ENCODE measurements at regions not wholly inside any gene's neighbourhood (a gene's known extent, or its start where the extent isn't known, plus 50 kb on each side); places are given as distances from the start of the nearest gene placed in this dataset.
"Not testable (repeated sequence)": the region's sequence is repeated elsewhere in the genome, so short reads cannot be mapped to it uniquely, and the experiment has no call there.

DNA sequence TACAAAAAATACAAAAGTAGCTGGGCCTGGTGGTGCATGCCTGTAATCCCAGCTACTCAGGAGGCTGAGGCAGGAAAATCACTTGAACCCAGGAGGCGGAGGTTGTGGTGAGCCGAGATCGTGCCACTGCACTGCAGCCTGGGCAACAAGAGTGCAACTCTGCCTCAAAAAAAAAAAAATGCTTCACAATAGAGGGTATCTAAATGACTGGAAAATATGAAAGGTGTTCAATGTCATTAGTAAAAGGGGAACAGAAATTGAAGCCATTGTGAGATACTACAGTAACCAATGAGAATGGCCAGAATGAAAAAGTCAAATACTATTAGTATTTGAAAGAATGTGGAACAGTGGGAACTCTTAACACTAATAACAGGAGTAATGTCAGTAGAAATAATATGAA lies 96.1 kb upstream of the FAM241A start:
- H3K36me3 ChIP-seq (ENCODE audit: control insufficient read depth, insufficient read depth, low read length); ATAC-seq; DNase-seq (ENCODE audit: low read depth, low spot score); H3K27ac ChIP-seq (ENCODE audit: low read length); H3K27me3 ChIP-seq (ENCODE audit: control insufficient read depth, insufficient read depth, low read length); POLR2A ChIA-PET; H3K4me1 ChIP-seq (ENCODE audit: control insufficient read depth, insufficient read depth, low read length); intact Hi-C loops (cut with micrococcal nuclease; ENCODE audit: unreplicated experiment); BruUV-seq (replicated peaks); CTCF ChIA-PET; H3K4me3 ChIP-seq (ENCODE audit: low read depth in 2 of 2, low read length in 2 of 2); in situ Hi-C loops (cut with HindIII; ENCODE audit: low pct_unique_long_range_greater_than_20kb, low sequenced_read_pairs); H3K9me3 ChIP-seq (ENCODE audit: control insufficient read depth, insufficient read depth, low read depth, low read length): not testable (repeated sequence)

- H3K27me3 ChIP-seq (ENCODE audit: control insufficient read depth, insufficient read depth, low read length), result no peaks in the 10 kb centered on the region
- H3K9me3 ChIP-seq (ENCODE audit: control insufficient read depth, insufficient read depth, low read depth, low read length), result no peaks in the 10 kb centered on the region
- ChIA-PET POLR2A (no interaction called here), CTCF (no interaction called here)
- no peak overlapping the region for H3K27ac ChIP-seq (ENCODE audit: low read length)
- DNase-seq (ENCODE audit: low read depth, low spot score) (no peak), ATAC-seq (no peak)
- BruUV-seq (replicated peaks), result no TSS peak
- no peaks in the 10 kb centered on the region for H3K4me1 ChIP-seq (ENCODE audit: control insufficient read depth, insufficient read depth, low read length)
- no peak overlapping the region for H3K4me3 ChIP-seq (ENCODE audit: low read depth in 2 of 2, low read length in 2 of 2)
- TF ChIP-seq, protein P1, sequence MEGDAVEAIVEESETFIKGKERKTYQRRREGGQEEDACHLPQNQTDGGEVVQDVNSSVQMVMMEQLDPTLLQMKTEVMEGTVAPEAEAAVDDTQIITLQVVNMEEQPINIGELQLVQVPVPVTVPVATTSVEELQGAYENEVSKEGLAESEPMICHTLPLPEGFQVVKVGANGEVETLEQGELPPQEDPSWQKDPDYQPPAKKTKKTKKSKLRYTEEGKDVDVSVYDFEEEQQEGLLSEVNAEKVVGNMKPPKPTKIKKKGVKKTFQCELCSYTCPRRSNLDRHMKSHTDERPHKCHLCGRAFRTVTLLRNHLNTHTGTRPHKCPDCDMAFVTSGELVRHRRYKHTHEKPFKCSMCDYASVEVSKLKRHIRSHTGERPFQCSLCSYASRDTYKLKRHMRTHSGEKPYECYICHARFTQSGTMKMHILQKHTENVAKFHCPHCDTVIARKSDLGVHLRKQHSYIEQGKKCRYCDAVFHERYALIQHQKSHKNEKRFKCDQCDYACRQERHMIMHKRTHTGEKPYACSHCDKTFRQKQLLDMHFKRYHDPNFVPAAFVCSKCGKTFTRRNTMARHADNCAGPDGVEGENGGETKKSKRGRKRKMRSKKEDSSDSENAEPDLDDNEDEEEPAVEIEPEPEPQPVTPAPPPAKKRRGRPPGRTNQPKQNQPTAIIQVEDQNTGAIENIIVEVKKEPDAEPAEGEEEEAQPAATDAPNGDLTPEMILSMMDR (IDR thresholded peaks at IDR 0.05), result no peak
- TF ChIP-seq REST (IDR thresholded peaks at IDR 0.05; ENCODE audit: insufficient read depth in 1 of 2, low read depth in 2 of 2, low read length in 1 of 2), result no peak
- TF ChIP-seq POLR2AphosphoS5 (IDR thresholded peaks at IDR 0.05; ENCODE audit: low read depth, low read length), result no peak
- TF ChIP-seq TCF7L2 (IDR thresholded peaks at IDR 0.05; ENCODE audit: low read depth, low read length), result no peak
- no peak for TF ChIP-seq SIN3A (IDR thresholded peaks at IDR 0.05; ENCODE audit: borderline replicate concordance, insufficient read depth, low read depth, low read length)
- H3K36me3 ChIP-seq (ENCODE audit: control insufficient read depth, insufficient read depth, low read length), result no peaks in the 10 kb centered on the region
- intact Hi-C loops (cut with micrococcal nuclease; ENCODE audit: unreplicated experiment) (no loop called here), in situ Hi-C loops (cut with HindIII; ENCODE audit: low pct_unique_long_range_greater_than_20kb, low sequenced_read_pairs) (no loop called here)
These were observed 91.4 kb upstream of the FAM241A start for GRCh38 chr4:112053825-112054350.

- CTCF ChIA-PET, result no interaction called here
- intact Hi-C loops (cut with micrococcal nuclease; ENCODE audit: unreplicated experiment), result no loop called here
- no peak for DNase-seq (ENCODE audit: low read depth, low spot score)
- no peak overlapping the region for H3K27ac ChIP-seq (ENCODE audit: low read length)
- no peak overlapping the region for H3K4me3 ChIP-seq (ENCODE audit: low read depth in 2 of 2, low read length in 2 of 2)
- BruUV-seq (replicated peaks), result no TSS peak
- no peaks in the 10 kb centered on the region for H3K36me3 ChIP-seq (ENCODE audit: control insufficient read depth, insufficient read depth, low read length)
- POLR2A ChIA-PET, result interaction anchor here (0.6 kb wide), 1 partner anchor 390 kb away, joined by 10 read pairs; no protein-coding TSS in a partner anchor
- TF ChIP-seq TCF7L2 (IDR thresholded peaks at IDR 0.05; ENCODE audit: low read depth, low read length), result no peak
- no peak for TF ChIP-seq REST (IDR thresholded peaks at IDR 0.05; ENCODE audit: insufficient read depth in 1 of 2, low read depth in 2 of 2, low read length in 1 of 2)
- TF ChIP-seq, protein P1 (IDR thresholded peaks at IDR 0.05), result no peak
- no peak for TF ChIP-seq SIN3A (IDR thresholded peaks at IDR 0.05; ENCODE audit: borderline replicate concordance, insufficient read depth, low read depth, low read length)
- no peak for TF ChIP-seq POLR2AphosphoS5 (IDR thresholded peaks at IDR 0.05; ENCODE audit: low read depth, low read length)
- in situ Hi-C loops (cut with HindIII; ENCODE audit: low pct_unique_long_range_greater_than_20kb, low sequenced_read_pairs), result no loop called here
- no peaks in the 10 kb centered on the region for H3K27me3 ChIP-seq (ENCODE audit: control insufficient read depth, insufficient read depth, low read length)
- no peak for ATAC-seq
- H3K4me1 ChIP-seq (ENCODE audit: control insufficient read depth, insufficient read depth, low read length), result no peaks in the 10 kb centered on the region
- no peaks in the 10 kb centered on the region for H3K9me3 ChIP-seq (ENCODE audit: control insufficient read depth, insufficient read depth, low read depth, low read length)
These were observed 90.2 kb upstream of the FAM241A start for GRCh38 chr4:112055100-112055499.
